ENCODE measurements at regions not wholly inside any gene's neighbourhood (a gene's known extent, or its start where the extent isn't known, plus 50 kb on each side); places are given as distances from the start of the nearest gene placed in this dataset.

- TF ChIP-seq, protein P1, sequence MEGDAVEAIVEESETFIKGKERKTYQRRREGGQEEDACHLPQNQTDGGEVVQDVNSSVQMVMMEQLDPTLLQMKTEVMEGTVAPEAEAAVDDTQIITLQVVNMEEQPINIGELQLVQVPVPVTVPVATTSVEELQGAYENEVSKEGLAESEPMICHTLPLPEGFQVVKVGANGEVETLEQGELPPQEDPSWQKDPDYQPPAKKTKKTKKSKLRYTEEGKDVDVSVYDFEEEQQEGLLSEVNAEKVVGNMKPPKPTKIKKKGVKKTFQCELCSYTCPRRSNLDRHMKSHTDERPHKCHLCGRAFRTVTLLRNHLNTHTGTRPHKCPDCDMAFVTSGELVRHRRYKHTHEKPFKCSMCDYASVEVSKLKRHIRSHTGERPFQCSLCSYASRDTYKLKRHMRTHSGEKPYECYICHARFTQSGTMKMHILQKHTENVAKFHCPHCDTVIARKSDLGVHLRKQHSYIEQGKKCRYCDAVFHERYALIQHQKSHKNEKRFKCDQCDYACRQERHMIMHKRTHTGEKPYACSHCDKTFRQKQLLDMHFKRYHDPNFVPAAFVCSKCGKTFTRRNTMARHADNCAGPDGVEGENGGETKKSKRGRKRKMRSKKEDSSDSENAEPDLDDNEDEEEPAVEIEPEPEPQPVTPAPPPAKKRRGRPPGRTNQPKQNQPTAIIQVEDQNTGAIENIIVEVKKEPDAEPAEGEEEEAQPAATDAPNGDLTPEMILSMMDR (IDR thresholded peaks at IDR 0.05; ENCODE audit: borderline replicate concordance, extremely low read depth, low read length, poor library complexity, severe bottlenecking) = no peak
- TF ChIP-seq EZH2 (IDR thresholded peaks at IDR 0.05; ENCODE audit: borderline replicate concordance, low read depth, low read length, severe bottlenecking) = no peak
Measured at GRCh38 chr6:88321306-88321705, 155.2 kb upstream of the CNR1 start.

Measured in DND-41 (cell line).